Small intestine (tissue), 7 donors: ENCODE measurements at regions not wholly inside any gene's neighbourhood (a gene's known extent, or its start where the extent isn't known, plus 50 kb on each side); places are given as distances from the start of the nearest gene placed in this dataset.

Experiments
- DNase-seq, 2 donors: peaks; one replicate each; pipeline versions ENCODE4 v3.0.0 to v3.0.0-alpha.2; 2013
- FAIRE-seq: peaks from 2 replicates; lab custom pipeline; 2012; peaks lifted over from hg19 to GRCh38; lab: Jason Lieb, UNC
- H3K27ac ChIP-seq, 3 donors: one replicate each; pipeline ENCODE4 v1.5.1; 2013; ENCODE audit warnings: low read length in 2 of 3, mild to moderate bottlenecking in 2 of 3, control low read depth in 1 of 3, inconsistent platforms in 1 of 3, low read depth in 1 of 3, moderate library complexity in 1 of 3
- H3K27me3 ChIP-seq, 3 donors: one replicate each; pipeline ENCODE4 v1.6.1; 2013; ENCODE audit warnings: low read length in 3 of 3, inconsistent platforms in 1 of 3; ENCODE audit not compliant: control insufficient read depth in 3 of 3, insufficient read depth in 3 of 3
- H3K36me3 ChIP-seq, 3 donors: one replicate each; pipeline ENCODE4 v1.6.1; 2013; ENCODE audit warnings: low read length in 3 of 3, inconsistent platforms in 1 of 3, low read depth in 1 of 3, mild to moderate bottlenecking in 1 of 3, moderate library complexity in 1 of 3; ENCODE audit not compliant: control insufficient read depth in 3 of 3, insufficient read depth in 2 of 3
- H3K4me1 ChIP-seq, 3 donors: one replicate each; pipeline ENCODE4 v1.6.1; 2013; ENCODE audit warnings: low read length in 2 of 3, inconsistent platforms in 1 of 3, low read depth in 1 of 3, mild to moderate bottlenecking in 1 of 3, moderate library complexity in 1 of 3; ENCODE audit not compliant: control insufficient read depth in 3 of 3, insufficient read depth in 2 of 3
- H3K4me3 ChIP-seq, 3 donors: one replicate each; pipeline ENCODE4 v1.5.1; 2013; ENCODE audit warnings: low read length in 3 of 3, control low read depth in 1 of 3, inconsistent platforms in 1 of 3, low read depth in 1 of 3, mild to moderate bottlenecking in 1 of 3, moderate library complexity in 1 of 3
- H3K9me3 ChIP-seq, 2 donors: one replicate each; pipeline ENCODE4 v1.6.1; 2013; ENCODE audit warnings: low read depth in 1 of 2, low read length in 1 of 2; ENCODE audit not compliant: control insufficient read depth in 2 of 2, insufficient read depth in 1 of 2
- WGBS, 3 donors: extraction: QIAGEN DNeasy Blood & Tissue Kit; methylation state at CpG; one replicate each; pipeline ENCODE4 v1.1.7; 2013; 5-methylcytosine and 5-hydroxymethylcytosine counted together
- donor health status: healthy with polysubstance abuse.
- donor health status: control.
- donor health status: control.
- donor health status: Bipolar disorder and iron deficiency.
- donor health status: healthy.

DNA sequence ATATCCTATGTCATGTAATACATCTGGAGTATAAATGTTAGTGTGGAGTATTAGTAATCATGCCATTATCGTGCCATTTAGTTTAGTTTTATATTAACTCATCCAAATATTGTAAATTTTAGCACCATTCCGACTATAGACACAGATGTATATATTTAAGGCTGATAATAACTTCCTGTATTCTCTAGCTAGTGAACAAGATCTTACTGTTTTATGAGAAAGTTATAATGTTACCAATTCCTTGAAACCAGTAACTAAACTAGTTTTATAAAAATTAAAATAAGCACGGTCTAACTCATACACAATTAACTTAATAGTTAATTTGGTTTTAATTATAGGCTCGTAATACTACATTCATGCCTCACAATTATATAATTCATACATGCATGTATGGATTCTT, 808.6 kb downstream of the USP25 start:
- FAIRE-seq, result no peak
- 67 to 80% (median 73%) methylated on average over 4 of the region's 4 CpGs for WGBS, 3 donors

DNA sequence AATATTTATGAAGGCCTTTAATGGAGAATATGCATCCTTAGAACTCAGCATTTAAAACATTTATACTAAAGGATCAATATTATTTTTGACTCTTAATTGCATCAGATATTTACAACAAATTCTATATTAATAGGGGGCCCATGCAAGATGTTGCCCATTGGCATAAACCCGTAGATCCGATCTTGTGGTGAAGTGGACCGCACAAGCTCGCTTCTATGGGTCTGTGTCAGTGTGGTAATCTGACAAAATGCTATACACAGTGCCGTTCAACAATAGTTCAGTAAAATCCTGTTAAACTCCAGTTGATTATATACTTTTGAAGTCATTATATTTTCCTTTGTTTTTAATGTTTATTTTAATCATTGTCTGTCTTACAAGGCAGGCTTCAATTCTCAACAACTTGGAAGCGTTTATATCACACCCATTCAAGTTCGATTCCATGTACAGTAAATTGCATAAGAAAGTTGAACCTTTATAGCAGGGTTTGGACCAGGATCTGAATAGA, 809.2 kb downstream of the USP25 start:
- no peak for FAIRE-seq
- 90 to 95% (median 93%) methylated on average over 7 of the region's 7 CpGs for WGBS, 3 donors
- no peaks in the 10 kb centered on the region for H3K4me1 ChIP-seq

More for the DNA sequence above, 808.6 kb downstream of the USP25 start:
- Histone ChIP-seq H3K27ac (no peak overlapping the region), H3K9me3 (peaks cover 0 to 2% of the 10 kb centered on the region in 2 donors), H3K4me3 (no peak overlapping the region), H3K36me3 (no peaks in the 10 kb centered on the region), H3K27me3 (no peaks in the 10 kb centered on the region), H3K4me1 (no peaks in the 10 kb centered on the region)
- no peak for DNase-seq

DNA sequence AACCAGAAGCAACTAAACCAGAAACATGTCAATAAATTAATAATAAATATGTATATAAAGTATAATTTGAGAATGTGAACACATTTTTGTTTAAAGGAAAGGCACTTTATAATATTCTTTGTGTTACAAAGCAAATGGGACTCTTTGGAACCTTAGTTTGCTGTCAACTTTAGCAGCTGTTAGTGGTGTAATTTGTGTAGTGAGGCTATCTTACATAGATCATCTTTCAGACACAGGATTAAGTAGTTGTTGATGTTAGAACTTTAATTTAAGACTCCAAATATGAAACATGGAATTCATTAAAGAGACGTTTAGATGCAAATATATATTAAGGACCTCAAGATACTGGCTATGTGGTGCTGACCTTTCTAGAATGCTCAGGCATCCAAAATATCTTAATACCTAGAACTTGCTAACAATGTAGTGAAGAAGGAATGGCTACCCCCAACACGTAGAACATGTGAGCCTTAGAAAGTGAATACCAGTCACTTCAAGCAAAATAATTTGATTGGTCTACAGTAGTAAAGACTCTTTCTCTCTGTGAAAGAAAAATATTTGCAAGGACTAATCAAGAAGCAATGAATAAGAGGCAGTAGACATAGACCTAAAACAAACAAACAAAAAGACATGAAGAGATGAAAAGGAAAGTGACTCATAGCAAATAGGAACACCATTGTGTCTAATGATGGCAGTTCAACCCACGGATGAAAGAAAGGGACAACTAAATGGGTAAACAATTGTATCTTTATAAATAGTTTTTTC, 811.4 kb downstream of the USP25 start:
- no peak for DNase-seq
- no peaks in the 10 kb centered on the region for H3K9me3 ChIP-seq
- H3K27me3 ChIP-seq, result no peaks in the 10 kb centered on the region
- no peak overlapping the region for H3K4me3 ChIP-seq
- WGBS, 3 donors, result 66 to 75% (median 70%) methylated on average over 3 of the region's 3 CpGs
- H3K27ac ChIP-seq, result no peak overlapping the region
- no peaks in the 10 kb centered on the region for H3K4me1 ChIP-seq
- FAIRE-seq, result no peak
- H3K36me3 ChIP-seq, result no peaks in the 10 kb centered on the region

More for the DNA sequence above, 809.2 kb downstream of the USP25 start:
- Histone ChIP-seq H3K9me3 (peaks cover 0 to 2% of the 10 kb centered on the region in 2 donors), H3K36me3 (no peaks in the 10 kb centered on the region), H3K4me3 (no peak overlapping the region), H3K27ac (no peak overlapping the region), H3K27me3 (no peaks in the 10 kb centered on the region)
- no peak for DNase-seq

DNA sequence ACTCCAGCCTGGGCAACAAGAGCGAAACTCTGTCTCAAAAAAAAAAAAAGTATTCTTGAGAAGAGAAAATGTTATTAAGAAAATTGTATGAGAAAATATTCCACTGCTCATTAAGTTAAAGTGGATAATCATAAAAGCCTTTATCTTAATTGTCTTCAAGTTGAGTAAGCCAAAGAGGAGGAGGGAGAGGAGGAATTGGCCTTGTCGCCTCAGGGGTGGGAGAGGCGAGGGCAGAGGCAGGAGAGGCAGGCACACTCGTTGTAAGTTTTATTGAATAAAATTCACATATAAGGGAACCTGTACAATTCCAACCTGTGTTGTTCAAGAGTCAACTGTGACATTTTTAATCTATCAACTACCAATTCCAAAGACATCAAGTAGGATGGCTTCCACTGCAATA, 820.3 kb downstream of the USP25 start:
- 58 to 81% (median 61%) methylated on average over 4 of the region's 4 CpGs for WGBS, 3 donors
- FAIRE-seq (no peak), DNase-seq (no peak)
- H3K27me3 ChIP-seq, result no peaks in the 10 kb centered on the region
- H3K4me3 ChIP-seq, result no peak overlapping the region
- no peak overlapping the region for H3K27ac ChIP-seq
- H3K4me1 ChIP-seq, result no peaks in the 10 kb centered on the region
- H3K9me3 ChIP-seq, result no peaks in the 10 kb centered on the region
- no peaks in the 10 kb centered on the region for H3K36me3 ChIP-seq

DNA sequence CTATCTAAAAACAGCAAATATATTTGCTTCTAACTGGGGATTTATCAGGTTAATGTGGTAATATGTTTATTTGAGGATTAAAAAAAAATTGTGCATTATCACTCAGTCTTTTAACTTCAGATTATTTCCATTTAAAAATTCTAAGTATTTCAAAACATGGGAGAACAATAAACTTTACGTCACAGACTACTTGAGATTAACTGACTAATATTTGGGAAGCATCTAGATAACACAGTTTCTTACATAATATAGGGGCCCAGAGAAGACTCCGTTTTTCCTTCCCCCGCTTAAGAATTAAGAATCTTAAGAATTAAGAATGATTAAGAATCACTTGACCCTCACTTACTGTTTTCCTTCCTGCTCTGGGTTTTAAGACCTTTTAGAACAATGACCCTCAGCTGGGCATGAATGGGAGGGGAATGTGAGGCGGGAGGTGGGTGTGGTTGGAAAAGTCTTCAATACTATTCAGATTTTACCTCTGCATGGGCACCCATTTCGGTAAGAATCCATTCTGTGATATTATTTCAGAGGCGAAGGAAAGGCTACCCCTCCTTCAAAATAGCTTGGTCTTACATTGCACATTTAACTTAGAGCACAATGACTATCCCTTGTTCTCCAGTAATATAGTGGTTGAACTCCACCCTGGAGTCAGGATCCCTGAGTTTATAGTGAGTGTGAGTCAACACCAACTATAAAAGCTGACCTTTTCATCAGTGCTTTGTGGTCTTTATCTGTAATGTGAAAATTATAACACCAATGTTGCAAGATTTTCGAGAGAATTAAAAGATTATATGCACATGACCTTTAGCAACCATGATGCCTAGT, 821.3 kb downstream of the USP25 start:
- DNase-seq, result no peak
- no peak for FAIRE-seq
- WGBS, 3 donors, result 68 to 77% (median 73%) methylated on average over 7 of the region's 7 CpGs
- H3K9me3 ChIP-seq, result no peaks in the 10 kb centered on the region
- no peak overlapping the region for H3K27ac ChIP-seq
- no peaks in the 10 kb centered on the region for H3K27me3 ChIP-seq
- no peaks in the 10 kb centered on the region for H3K4me1 ChIP-seq
- H3K4me3 ChIP-seq, result no peak overlapping the region
- no peaks in the 10 kb centered on the region for H3K36me3 ChIP-seq

DNA sequence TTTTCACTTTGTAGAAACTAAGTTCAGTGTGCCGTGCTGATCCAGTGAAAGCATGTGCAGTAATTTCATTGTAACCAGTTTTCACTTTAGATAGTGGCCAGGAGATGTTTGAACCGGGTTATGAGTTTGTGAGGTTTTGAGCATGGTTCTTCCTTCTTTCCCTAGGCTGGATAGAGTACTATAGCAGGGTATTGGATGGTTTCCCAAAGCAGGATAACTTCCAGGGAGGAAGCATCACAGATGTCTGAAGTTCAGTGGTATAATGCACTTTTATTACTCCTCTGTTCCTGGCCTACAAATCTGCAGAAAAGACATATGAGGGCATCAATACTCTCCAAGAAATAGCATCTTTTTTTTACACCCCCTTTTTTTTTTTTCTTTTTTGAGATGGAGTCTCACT, 823.1 kb downstream of the USP25 start:
- WGBS, 3 donors, result 75 to 80% (median 79%) methylated on average over 2 of the region's 2 CpGs
- no peaks in the 10 kb centered on the region for H3K4me1 ChIP-seq
- DNase-seq (no peak), FAIRE-seq (no peak)
- no peak overlapping the region for H3K4me3 ChIP-seq
- no peaks in the 10 kb centered on the region for H3K36me3 ChIP-seq
- H3K9me3 ChIP-seq, result peaks cover 0 to 1% of the 10 kb centered on the region in 2 donors
- no peak overlapping the region for H3K27ac ChIP-seq
- no peaks in the 10 kb centered on the region for H3K27me3 ChIP-seq

DNA sequence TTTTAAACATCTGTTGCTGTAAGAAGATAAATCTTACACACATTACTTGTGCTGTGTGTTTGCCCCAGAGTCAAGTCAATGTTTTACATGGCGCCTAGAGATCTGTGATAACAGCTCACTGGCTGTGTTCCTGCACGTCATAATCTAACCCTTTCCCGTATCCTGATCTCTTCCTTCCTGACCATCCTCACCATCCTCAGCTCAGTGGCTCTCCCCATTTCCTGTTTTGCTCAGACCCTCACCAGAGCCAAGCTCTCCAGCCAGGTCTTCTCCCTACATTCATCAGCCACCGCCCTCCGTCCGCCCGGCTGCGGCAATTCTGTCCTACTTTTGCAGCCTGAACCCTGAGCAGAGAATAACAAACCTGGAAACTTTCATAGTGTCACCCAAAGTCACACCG, 824.7 kb downstream of the USP25 start:
- WGBS, 3 donors, result 67 to 84% (median 73%) methylated on average over 9 of the region's 9 CpGs
- no peak overlapping the region for H3K27ac ChIP-seq
- no peak overlapping the region for H3K4me3 ChIP-seq
- H3K9me3 ChIP-seq, result peaks cover 0 to 3% of the 10 kb centered on the region in 2 donors
- H3K4me1 ChIP-seq, result no peaks in the 10 kb centered on the region
- FAIRE-seq (no peak), DNase-seq (no peak)
- H3K27me3 ChIP-seq, result no peaks in the 10 kb centered on the region
- no peaks in the 10 kb centered on the region for H3K36me3 ChIP-seq

DNA sequence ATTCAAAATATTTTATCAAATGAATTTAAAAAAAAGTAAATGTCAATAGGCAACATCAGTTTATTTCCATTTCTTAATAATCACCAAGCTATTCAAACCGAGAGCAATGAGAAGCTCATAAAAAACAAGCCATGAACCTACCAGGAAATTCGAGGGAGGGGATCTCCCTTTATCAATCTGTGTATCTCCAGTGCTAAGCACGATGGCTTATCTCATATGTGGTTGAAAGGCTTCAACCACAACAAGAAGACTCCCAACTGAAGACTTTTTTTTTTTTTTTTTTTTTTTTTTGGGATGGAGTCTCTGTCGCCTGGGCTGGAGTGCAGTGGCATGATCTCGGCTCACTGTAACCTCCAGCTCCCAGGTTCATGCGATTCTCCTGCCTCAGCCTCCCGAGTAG, 833.3 kb downstream of the USP25 start:
- FAIRE-seq (no peak), DNase-seq (no peak)
- 72 to 82% (median 72%) methylated on average over 7 of the region's 7 CpGs for WGBS, 3 donors
- H3K4me3 ChIP-seq, result no peak overlapping the region
- H3K27me3 ChIP-seq, result no peaks in the 10 kb centered on the region
- no peaks in the 10 kb centered on the region for H3K36me3 ChIP-seq
- peaks cover 0 to under 1% of the 10 kb centered on the region in 2 donors for H3K9me3 ChIP-seq
- no peaks in the 10 kb centered on the region for H3K4me1 ChIP-seq
- H3K27ac ChIP-seq, result no peak overlapping the region
